T-helper 2 cell treated with Interferon-gamma antibody and Interleukin-4, amounts not matched to agents 5 μg/mL and 100 μg/mL, for 36 hours (primary cell): ENCODE measurements at regions not wholly inside any gene's neighbourhood (a gene's known extent, or its start where the extent isn't known, plus 50 kb on each side); places are given as distances from the start of the nearest gene placed in this dataset.
"Not testable (repeated sequence)": the region's sequence is repeated elsewhere in the genome, so short reads cannot be mapped to it uniquely, and the experiment has no call there.

Experiments used
- DNase-seq: peaks from one replicate; pipeline ENCODE4 v3.0.0; 2021; ENCODE audit warnings: low spot score
- H3K27ac Mint-ChIP-seq: one replicate; pipeline ENCODE4 v1.8.0; 2021; ENCODE audit warnings: mild to moderate bottlenecking, mixed read lengths
- H3K27me3 Mint-ChIP-seq: one replicate; pipeline ENCODE4 v1.8.0; 2021; ENCODE audit warnings: low read depth, mixed read lengths
- H3K36me3 Mint-ChIP-seq: one replicate; pipeline ENCODE4 v1.8.0; 2021; ENCODE audit warnings: low read depth, mixed read lengths
- H3K4me1 Mint-ChIP-seq: one replicate; pipeline ENCODE4 v1.8.0; 2021; ENCODE audit warnings: low read depth, mixed read lengths
- H3K4me3 Mint-ChIP-seq: one replicate; pipeline ENCODE4 v1.8.0; 2022; ENCODE audit warnings: mild to moderate bottlenecking, moderate library complexity, mixed read lengths
- H3K9me3 Mint-ChIP-seq: one replicate; pipeline ENCODE4 v1.8.0; 2021; ENCODE audit warnings: mixed read lengths

GRCh38 chr3:21017115-21017852, 733.7 kb downstream of the ZNF385D start:
- DNase-seq = no peak
- H3K4me1 Mint-ChIP-seq = no peaks in the 10 kb centered on the region
- H3K27ac Mint-ChIP-seq = no peak overlapping the region
- H3K27me3 Mint-ChIP-seq = no peaks in the 10 kb centered on the region
- H3K4me3 Mint-ChIP-seq = no peak overlapping the region
- no peaks in the 10 kb centered on the region for H3K36me3 Mint-ChIP-seq
- peaks cover 48% of the 10 kb centered on the region for H3K9me3 Mint-ChIP-seq

GRCh38 chr3:21013566-21013965, 737.4 kb downstream of the ZNF385D start:
- Mint-ChIP-seq H3K27ac (no peak overlapping the region), H3K36me3 (no peaks in the 10 kb centered on the region), H3K9me3 (peaks cover 44% of the 10 kb centered on the region), H3K27me3 (no peaks in the 10 kb centered on the region), H3K4me1 (no peaks in the 10 kb centered on the region), H3K4me3 (no peak overlapping the region)
- DNase-seq = no peak

GRCh38 chr3:20999661-21000060, 751.3 kb downstream of the ZNF385D start:
- Mint-ChIP-seq H3K4me3 (no peak overlapping the region), H3K4me1 (no peaks in the 10 kb centered on the region), H3K36me3 (no peaks in the 10 kb centered on the region), H3K9me3 (peaks cover 24% of the 10 kb centered on the region), H3K27me3 (no peaks in the 10 kb centered on the region), H3K27ac (no peak overlapping the region)
- no peak for DNase-seq

DNA sequence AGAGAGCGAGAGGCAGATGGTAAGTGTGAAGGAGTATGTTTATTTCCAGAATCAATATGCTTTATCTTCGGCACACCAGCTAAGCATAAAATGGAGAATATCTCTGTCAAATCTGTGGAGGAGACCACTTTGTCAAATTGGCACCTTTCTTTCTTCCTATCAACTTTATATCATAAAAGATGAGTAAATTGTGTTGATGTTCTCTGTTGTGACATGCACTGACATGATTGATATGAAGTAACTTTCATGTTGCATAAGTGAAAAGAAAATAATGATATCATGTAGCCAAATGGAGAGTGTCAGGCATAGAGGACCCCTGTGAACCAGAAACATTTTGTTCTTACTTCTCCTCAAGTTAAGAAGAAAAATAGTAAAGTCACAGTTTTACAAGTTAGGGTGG, 753.8 kb downstream of the ZNF385D start:
- no peaks in the 10 kb centered on the region for H3K4me1 Mint-ChIP-seq
- H3K4me3 Mint-ChIP-seq = no peak overlapping the region
- peaks cover 19% of the 10 kb centered on the region for H3K9me3 Mint-ChIP-seq
- no peak for DNase-seq
- no peak overlapping the region for H3K27ac Mint-ChIP-seq
- H3K36me3 Mint-ChIP-seq = no peaks in the 10 kb centered on the region
- no peaks in the 10 kb centered on the region for H3K27me3 Mint-ChIP-seq

DNA sequence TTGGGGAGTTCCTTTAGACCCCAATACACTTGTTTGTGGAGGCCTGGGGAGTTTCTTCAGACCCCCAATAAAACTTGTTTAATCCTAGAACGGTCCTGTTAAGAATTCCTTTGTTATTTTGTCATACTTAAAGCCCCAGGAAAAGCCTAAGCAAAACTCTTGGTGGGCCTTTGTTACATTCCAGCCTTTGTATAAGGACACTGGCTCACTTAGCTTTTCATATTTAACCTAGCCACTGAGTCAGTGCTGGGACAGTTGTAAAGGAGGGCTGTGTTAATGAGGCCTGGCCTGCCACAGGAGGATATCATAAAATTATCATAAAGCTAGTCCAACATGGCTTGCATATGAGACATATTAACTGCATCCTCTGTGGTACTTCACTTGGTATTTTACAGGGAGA, 760.1 kb downstream of the ZNF385D start:
- Mint-ChIP-seq H3K27me3 (no peaks in the 10 kb centered on the region), H3K27ac (no peak overlapping the region), H3K4me1 (no peaks in the 10 kb centered on the region), H3K9me3 (peaks cover 20% of the 10 kb centered on the region), H3K4me3 (no peak overlapping the region), H3K36me3 (no peaks in the 10 kb centered on the region)
- no peak for DNase-seq

GRCh38 chr3:20989653-20990052, 761.4 kb downstream of the ZNF385D start:
- not testable (repeated sequence) for H3K4me1 Mint-ChIP-seq, H3K4me3 Mint-ChIP-seq, H3K36me3 Mint-ChIP-seq, H3K27ac Mint-ChIP-seq, DNase-seq, H3K27me3 Mint-ChIP-seq
- peaks cover 21% of the 10 kb centered on the region for H3K9me3 Mint-ChIP-seq

- H3K4me1 Mint-ChIP-seq = no peaks in the 10 kb centered on the region
- H3K4me3 Mint-ChIP-seq = no peak overlapping the region
- peaks cover 22% of the 10 kb centered on the region for H3K9me3 Mint-ChIP-seq
- no peak for DNase-seq
- no peak overlapping the region for H3K27ac Mint-ChIP-seq
- no peaks in the 10 kb centered on the region for H3K27me3 Mint-ChIP-seq
- no peaks in the 10 kb centered on the region for H3K36me3 Mint-ChIP-seq
Observed at GRCh38 chr3:20984594-20985205, 766.3 kb downstream of the ZNF385D start.

DNA sequence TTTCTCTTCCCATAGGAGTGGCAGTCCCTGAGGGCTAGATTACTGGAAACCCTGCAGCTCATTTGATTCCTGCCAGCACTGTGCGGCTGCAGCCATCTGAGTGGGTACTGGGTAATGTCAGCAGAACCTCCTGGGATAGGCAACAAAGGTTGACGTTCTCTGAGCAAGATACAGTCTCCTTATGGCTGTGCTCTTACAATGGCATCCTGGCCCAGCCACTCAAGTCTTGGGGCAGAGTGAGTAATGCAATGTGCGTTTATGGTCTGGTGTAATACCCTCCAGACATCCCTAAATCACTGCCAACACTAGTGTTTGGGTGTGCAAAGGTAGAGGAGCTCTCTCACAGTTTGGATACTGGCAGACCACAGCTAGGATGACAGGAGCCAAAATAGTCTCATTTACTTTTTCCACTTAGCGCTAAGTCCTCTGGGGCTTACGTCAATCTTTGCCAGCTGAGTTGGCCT, 775.8 kb downstream of the ZNF385D start:
- H3K27me3 Mint-ChIP-seq = no peaks in the 10 kb centered on the region

GRCh38 chr3:20974396-20974795, 776.6 kb downstream of the ZNF385D start:
- DNase-seq = no peak
- H3K36me3 Mint-ChIP-seq = no peaks in the 10 kb centered on the region
- no peak overlapping the region for H3K4me3 Mint-ChIP-seq
- peaks cover 26% of the 10 kb centered on the region for H3K9me3 Mint-ChIP-seq
- no peaks in the 10 kb centered on the region for H3K4me1 Mint-ChIP-seq
- H3K27ac Mint-ChIP-seq = no peak overlapping the region
- no peaks in the 10 kb centered on the region for H3K27me3 Mint-ChIP-seq

More for the DNA sequence above, 775.8 kb downstream of the ZNF385D start:
- Mint-ChIP-seq H3K27ac (no peak overlapping the region), H3K4me3 (no peak overlapping the region), H3K9me3 (peaks cover 21% of the 10 kb centered on the region), H3K36me3 (no peaks in the 10 kb centered on the region), H3K4me1 (no peaks in the 10 kb centered on the region)
- DNase-seq = no peak

- H3K27me3 Mint-ChIP-seq, H3K4me1 Mint-ChIP-seq, H3K4me3 Mint-ChIP-seq, DNase-seq, H3K36me3 Mint-ChIP-seq, H3K27ac Mint-ChIP-seq: not testable (repeated sequence)
- H3K9me3 Mint-ChIP-seq = peaks cover 48% of the 10 kb centered on the region
Observed at GRCh38 chr3:20970807-20971206, 780.2 kb downstream of the ZNF385D start.

DNA sequence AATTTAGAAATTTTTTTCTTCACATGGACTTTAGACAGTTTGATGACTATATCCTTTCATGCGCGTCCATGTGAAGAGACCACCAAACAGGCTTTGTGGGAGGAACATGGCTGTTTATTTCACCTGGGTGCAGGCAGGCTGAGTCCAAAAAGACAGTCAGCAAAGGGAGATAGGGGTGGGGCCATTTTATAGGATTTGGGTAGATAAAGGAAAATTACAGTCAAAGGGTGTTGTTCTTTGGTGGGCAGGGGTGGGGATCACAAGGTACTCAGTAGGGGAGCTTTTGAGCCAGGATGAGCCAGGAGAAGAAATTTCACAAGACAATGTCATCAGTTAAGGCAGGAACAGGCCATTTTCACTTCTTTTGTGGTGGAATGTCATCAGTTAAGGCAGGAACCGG, 781.5 kb upstream of the SGO1 start:
- not testable (repeated sequence) for H3K36me3 Mint-ChIP-seq, H3K27me3 Mint-ChIP-seq, H3K4me1 Mint-ChIP-seq, DNase-seq, H3K4me3 Mint-ChIP-seq, H3K27ac Mint-ChIP-seq
- peaks cover 63% of the 10 kb centered on the region for H3K9me3 Mint-ChIP-seq

- H3K4me1 Mint-ChIP-seq = no peaks in the 10 kb centered on the region
- H3K27me3 Mint-ChIP-seq = no peaks in the 10 kb centered on the region
- H3K4me3 Mint-ChIP-seq = no peak overlapping the region
- no peak for DNase-seq
- peaks cover 41% of the 10 kb centered on the region for H3K9me3 Mint-ChIP-seq
- H3K27ac Mint-ChIP-seq = no peak overlapping the region
- no peaks in the 10 kb centered on the region for H3K36me3 Mint-ChIP-seq
Observed at GRCh38 chr3:20958161-20958560, 772.2 kb upstream of the SGO1 start.

GRCh38 chr3:20945892-20946291, 759.9 kb upstream of the SGO1 start:
- H3K4me3 Mint-ChIP-seq = no peak overlapping the region
- H3K27ac Mint-ChIP-seq = no peak overlapping the region
- DNase-seq = no peak
- H3K36me3 Mint-ChIP-seq = no peaks in the 10 kb centered on the region
- H3K27me3 Mint-ChIP-seq = no peaks in the 10 kb centered on the region
- H3K4me1 Mint-ChIP-seq = no peaks in the 10 kb centered on the region
- H3K9me3 Mint-ChIP-seq = peaks cover 52% of the 10 kb centered on the region

- Mint-ChIP-seq H3K27ac (no peak overlapping the region), H3K36me3 (no peaks in the 10 kb centered on the region)
- DNase-seq = no peak
Observed at GRCh38 chr3:20935791-20936190, 749.8 kb upstream of the SGO1 start.

DNA sequence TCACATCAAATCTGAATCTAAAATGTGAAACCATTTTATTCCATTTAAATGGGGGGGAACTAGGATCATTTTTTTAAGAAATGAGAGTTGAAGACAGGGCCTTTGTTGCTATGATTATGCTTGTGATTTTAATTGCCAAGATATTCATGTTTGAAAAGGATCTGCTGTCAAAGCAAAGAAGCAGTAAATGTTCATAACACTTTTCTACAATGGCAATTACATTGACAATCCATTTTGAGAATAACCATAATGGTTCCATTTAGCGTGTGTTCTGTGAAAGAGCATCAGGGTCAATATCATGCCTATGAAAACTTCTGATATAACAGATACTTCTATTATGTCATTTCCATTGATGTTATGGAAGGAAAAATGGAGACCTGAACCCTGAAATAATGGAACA, 745.8 kb upstream of the SGO1 start:
- no peaks in the 10 kb centered on the region for H3K27me3 Mint-ChIP-seq
- DNase-seq = no peak
- no peak overlapping the region for H3K27ac Mint-ChIP-seq
- peaks cover 33% of the 10 kb centered on the region for H3K9me3 Mint-ChIP-seq
- no peaks in the 10 kb centered on the region for H3K36me3 Mint-ChIP-seq
- no peak overlapping the region for H3K4me3 Mint-ChIP-seq
- H3K4me1 Mint-ChIP-seq = no peaks in the 10 kb centered on the region

More at GRCh38 chr3:20935791-20936190, 749.8 kb upstream of the SGO1 start:
- H3K9me3 Mint-ChIP-seq = peaks cover 34% of the 10 kb centered on the region
- H3K4me3 Mint-ChIP-seq = no peak overlapping the region
- H3K4me1 Mint-ChIP-seq = no peaks in the 10 kb centered on the region
- no peaks in the 10 kb centered on the region for H3K27me3 Mint-ChIP-seq
